ENCODE measurements at regions not wholly inside any gene's neighbourhood (a gene's known extent, or its start where the extent isn't known, plus 50 kb on each side); places are given as distances from the start of the nearest gene placed in this dataset.

GRCh38 chr4:166165829-166166420 is 292.9 kb downstream of the TLL1 start:
- no peak overlapping the region for H3K4me2 ChIP-seq (ENCODE audit: insufficient read depth in 1 of 2, low read depth in 2 of 2, low read length in 2 of 2)

More at GRCh38 chr4:166165829-166166420, 292.9 kb downstream of the TLL1 start:
- 14% methylated on average over 7 of the region's 7 CpGs; no CpG with 5 or more reads in 1 of the 2 experiments for WGBS, 2 experiments (ENCODE audit: extremely low coverage in 1 of 2, insufficient coverage in 1 of 2, insufficient read length in 1 of 2, insufficient replicate concordance in 2 of 2, low coverage in 1 of 2, low lambda C conversion rate in 2 of 2, missing lambda C conversion rate in 1 of 2)
- Histone ChIP-seq H2BK5ac (ENCODE audit: low read depth, low read length) (no peak overlapping the region), H3K4ac (replicated peaks; ENCODE audit: insufficient read length, low read depth, low read length) (no peak overlapping the region), H3K4me3 (ENCODE audit: extremely low read depth in 1 of 4, insufficient read depth in 2 of 4, low read depth in 3 of 4, low read length in 4 of 4) (no peak overlapping the region), H4K5ac (ENCODE audit: insufficient read length, low read depth, low read length) (no peak overlapping the region), H3K79me2 (ENCODE audit: control insufficient read depth in 1 of 2, insufficient read depth in 2 of 2, low read length in 2 of 2) (no peaks in the 10 kb centered on the region), H3K14ac (ENCODE audit: insufficient read length) (no peak overlapping the region), H2BK20ac (ENCODE audit: low read length) (no peak overlapping the region), H2BK120ac (replicated peaks; ENCODE audit: low read depth, low read length) (no peak overlapping the region), H3K9me3 (ENCODE audit: insufficient read depth in 2 of 2, low read depth in 1 of 2, low read length in 1 of 2) (no peaks in the 10 kb centered on the region), H2AK5ac (ENCODE audit: low read depth, low read length) (no peak overlapping the region), H4K20me1 (replicated peaks in 1 of 2; ENCODE audit: control insufficient read depth in 1 of 2, insufficient read depth in 2 of 2, low read length in 2 of 2) (no peaks in the 10 kb centered on the region), H4K8ac (ENCODE audit: extremely low read depth, insufficient read depth, low read length) (no peak overlapping the region), H3K23me2 (ENCODE audit: low read depth, low read length) (no peaks in the 10 kb centered on the region), H2AFZ (ENCODE audit: low read length) (no peak overlapping the region), H3K36me3 (ENCODE audit: control insufficient read depth in 2 of 4, insufficient read depth in 4 of 4, low read length in 3 of 4) (no peaks in the 10 kb centered on the region), H3K79me1 (ENCODE audit: low read depth, low read length) (no peaks in the 10 kb centered on the region), H2BK12ac (ENCODE audit: low read depth, low read length) (no peak overlapping the region), H4K91ac (replicated peaks; ENCODE audit: insufficient read length, low read length) (no peak overlapping the region), H3K18ac (ENCODE audit: extremely low read depth, low read length) (no peak overlapping the region), H3K56ac (replicated peaks; ENCODE audit: insufficient read length, low read depth, low read length) (no peak overlapping the region), H3K9ac (replicated peaks in 1 of 4; ENCODE audit: extremely low read depth in 1 of 4, low read depth in 3 of 4, low read length in 3 of 4) (no peak overlapping the region), H3K27me3 (replicated peaks in 1 of 4; ENCODE audit: control insufficient read depth in 3 of 4, extremely low read depth in 1 of 4, insufficient read depth in 3 of 4, low read length in 3 of 4) (no peaks in the 10 kb centered on the region), H3K4me1 (replicated peaks in 1 of 4; ENCODE audit: control insufficient read depth in 3 of 4, insufficient read depth in 4 of 4, low read length in 3 of 4) (no peaks in the 10 kb centered on the region), H3K27ac (ENCODE audit: low read depth, low read length) (no peak overlapping the region), H2BK15ac (ENCODE audit: low read length) (no peak overlapping the region), H3K23ac (ENCODE audit: insufficient read length) (no peak overlapping the region)
- FAIRE-seq (peak; percentile 66), DNase-seq (ENCODE audit: low read depth in 1 of 2, low spot score in 2 of 2) (peak in 1 of 2 experiments; percentile 5)
- ChIA-PET POLR2A (ENCODE audit: partially characterized antibody) (no interaction called here), CTCF (ENCODE audit: partially characterized antibody) (interaction anchor here (0.6 to 3.5 kb wide), 25 partner anchors 9 to 1165 kb away, joined by 3 to 47 read pairs (median 4); no protein-coding TSS in a partner anchor)
- peak; percentile 91 to 94 for TF ChIP-seq RAD21 (IDR thresholded peaks at IDR 0.05 in 1 of 2, conservative IDR thresholded peaks at IDR 0.05 in 1 of 2; ENCODE audit: low read depth in 2 of 2, low read length in 2 of 2)
- no peak for TF ChIP-seq CHD1 (IDR thresholded peaks at IDR 0.05; ENCODE audit: low read depth, low read length)
- 0 out of 2 replicates have a peak, but pooled peaks have one; percentile 8 for TF ChIP-seq CEBPB (IDR thresholded peaks at IDR 0.05; ENCODE audit: low read depth, low read length)
- no peak for TF ChIP-seq MAX (IDR thresholded peaks at IDR 0.05)
- peak in 2 of 3 experiments; percentile 67 to 70; a peak in 3 of 4 replicates for TF ChIP-seq CTCF (IDR thresholded peaks at IDR 0.05; ENCODE audit: control extremely low read depth in 1 of 3, insufficient read depth in 1 of 3, low read depth in 1 of 3, low read length in 3 of 3)
- peak; percentile 97 for TF ChIP-seq ATF2 (IDR thresholded peaks at IDR 0.05; ENCODE audit: low read length)
- peak; percentile 78 for TF ChIP-seq JUND (IDR thresholded peaks at IDR 0.05; ENCODE audit: low read length)
